NT2/D1 (cell line): ENCODE measurements at regions not wholly inside any gene's neighbourhood (a gene's known extent, or its start where the extent isn't known, plus 50 kb on each side); places are given as distances from the start of the nearest gene placed in this dataset.

ENCODE experiments used
- SUZ12 ChIP-seq: IDR thresholded peaks from 2 replicates; pipeline ENCODE4 v1.6.1; 2011; ENCODE audit not compliant: insufficient read length, insufficient read depth; ENCODE audit errors: extremely low read depth
- YY1 ChIP-seq: IDR thresholded peaks from 2 replicates; pipeline ENCODE4 v1.6.1; 2011; ENCODE audit not compliant: insufficient read length, insufficient read depth

DNA sequence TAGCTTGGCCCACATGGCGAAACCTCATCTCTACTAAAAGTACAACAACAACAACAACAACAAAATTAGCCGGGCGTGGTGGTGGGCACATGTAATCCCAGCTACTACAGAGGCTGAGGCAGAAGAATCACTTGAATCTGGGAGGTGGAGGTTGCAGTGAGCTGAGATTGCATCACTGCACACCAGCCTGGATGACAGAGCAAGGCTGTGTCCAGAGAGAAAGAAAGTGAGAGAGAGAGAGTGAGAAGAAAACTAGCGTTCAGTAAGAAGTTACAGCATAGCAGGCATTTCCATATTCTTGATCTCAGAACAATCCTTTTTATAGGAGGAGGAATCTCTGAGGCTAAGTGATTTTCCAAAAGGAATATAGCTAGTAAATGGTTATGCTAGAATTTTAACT is 1076.1 kb downstream of the AGBL1 start:
- TF ChIP-seq YY1 (no peak), SUZ12 (no peak)
